ENCODE measurements at regions not wholly inside any gene's neighbourhood (a gene's known extent, or its start where the extent isn't known, plus 50 kb on each side); places are given as distances from the start of the nearest gene placed in this dataset.

- no peak for ATAC-seq
- H3K9me3 Mint-ChIP-seq, result peaks cover 28% of the 10 kb centered on the region
- H3K4me3 Mint-ChIP-seq, result no peak overlapping the region
- POLR2A ChIA-PET, result no interaction called here
- CTCF ChIA-PET, result no interaction called here
- TF ChIP-seq ESRRA (CRISPR knock-in tag; IDR thresholded peaks at IDR 0.05; ENCODE audit: borderline replicate concordance), result no peak
- TF ChIP-seq ZNF138 (CRISPR knock-in tag; conservative IDR thresholded peaks at IDR 0.05), result no peak
- no peak for TF ChIP-seq KAT7 (CRISPR knock-in tag; IDR thresholded peaks at IDR 0.05; ENCODE audit: borderline replicate concordance)
- TF ChIP-seq GTF2I (CRISPR knock-in tag; conservative IDR thresholded peaks at IDR 0.05), result 0 out of 2 replicates have a peak, but pooled peaks have one; percentile 4
- H3K27me3 Mint-ChIP-seq (ENCODE audit: low read depth), result no peaks in the 10 kb centered on the region
- no peak overlapping the region for H3K27ac Mint-ChIP-seq
- DNase-seq (ENCODE audit: low spot score), result no peak
- H3K36me3 Mint-ChIP-seq, result peaks cover 13% of the 10 kb centered on the region
- no peaks in the 10 kb centered on the region for H3K4me1 Mint-ChIP-seq
Measured at GRCh38 chr15:98483575-98484130, 164.7 kb upstream of the IGF1R start.

DNA sequence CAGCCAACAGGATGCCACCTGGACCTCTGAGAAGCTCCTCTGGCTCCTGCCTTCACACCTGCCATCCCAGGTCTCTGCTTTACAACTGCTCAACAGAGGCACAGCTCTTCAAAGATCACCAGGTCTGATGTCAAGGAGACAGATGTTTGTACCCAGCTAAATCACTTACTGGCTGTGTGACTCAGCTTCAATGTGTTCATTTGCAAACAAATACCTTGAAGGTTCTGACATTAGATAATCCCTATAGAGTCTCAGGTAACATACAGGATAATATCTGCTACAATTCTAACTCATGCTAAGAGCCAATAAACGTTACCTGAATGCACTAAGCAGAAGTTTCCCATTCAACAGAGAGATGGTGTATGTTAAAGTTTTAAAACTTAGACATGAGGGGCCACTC lies 163.4 kb upstream of the IGF1R start:
- CTCF ChIA-PET, result no interaction called here
- Mint-ChIP-seq H3K4me1 (no peaks in the 10 kb centered on the region), H3K27ac (no peak overlapping the region), H3K9me3 (peaks cover 19% of the 10 kb centered on the region), H3K4me3 (no peak overlapping the region), H3K27me3 (ENCODE audit: low read depth) (no peaks in the 10 kb centered on the region), H3K36me3 (peaks cover 13% of the 10 kb centered on the region)
- ATAC-seq (no peak), DNase-seq (ENCODE audit: low spot score) (no peak)
- POLR2A ChIA-PET, result no interaction called here
- no peak for TF ChIP-seq PRRX2 (CRISPR knock-in tag; IDR thresholded peaks at IDR 0.05)
- no peak for TF ChIP-seq ATF6 (CRISPR knock-in tag; IDR thresholded peaks at IDR 0.05)
- TF ChIP-seq ZNF317 (CRISPR knock-in tag; IDR thresholded peaks at IDR 0.05; ENCODE audit: borderline replicate concordance, low read depth), result no peak
- no peak for TF ChIP-seq ZNF416 (CRISPR knock-in tag; IDR thresholded peaks at IDR 0.05)
- no peak for TF ChIP-seq ZNF512 (CRISPR knock-in tag; IDR thresholded peaks at IDR 0.05; ENCODE audit: borderline replicate concordance)
- no peak for TF ChIP-seq IRF1 (CRISPR knock-in tag; IDR thresholded peaks at IDR 0.05)
- TF ChIP-seq, protein P1, sequence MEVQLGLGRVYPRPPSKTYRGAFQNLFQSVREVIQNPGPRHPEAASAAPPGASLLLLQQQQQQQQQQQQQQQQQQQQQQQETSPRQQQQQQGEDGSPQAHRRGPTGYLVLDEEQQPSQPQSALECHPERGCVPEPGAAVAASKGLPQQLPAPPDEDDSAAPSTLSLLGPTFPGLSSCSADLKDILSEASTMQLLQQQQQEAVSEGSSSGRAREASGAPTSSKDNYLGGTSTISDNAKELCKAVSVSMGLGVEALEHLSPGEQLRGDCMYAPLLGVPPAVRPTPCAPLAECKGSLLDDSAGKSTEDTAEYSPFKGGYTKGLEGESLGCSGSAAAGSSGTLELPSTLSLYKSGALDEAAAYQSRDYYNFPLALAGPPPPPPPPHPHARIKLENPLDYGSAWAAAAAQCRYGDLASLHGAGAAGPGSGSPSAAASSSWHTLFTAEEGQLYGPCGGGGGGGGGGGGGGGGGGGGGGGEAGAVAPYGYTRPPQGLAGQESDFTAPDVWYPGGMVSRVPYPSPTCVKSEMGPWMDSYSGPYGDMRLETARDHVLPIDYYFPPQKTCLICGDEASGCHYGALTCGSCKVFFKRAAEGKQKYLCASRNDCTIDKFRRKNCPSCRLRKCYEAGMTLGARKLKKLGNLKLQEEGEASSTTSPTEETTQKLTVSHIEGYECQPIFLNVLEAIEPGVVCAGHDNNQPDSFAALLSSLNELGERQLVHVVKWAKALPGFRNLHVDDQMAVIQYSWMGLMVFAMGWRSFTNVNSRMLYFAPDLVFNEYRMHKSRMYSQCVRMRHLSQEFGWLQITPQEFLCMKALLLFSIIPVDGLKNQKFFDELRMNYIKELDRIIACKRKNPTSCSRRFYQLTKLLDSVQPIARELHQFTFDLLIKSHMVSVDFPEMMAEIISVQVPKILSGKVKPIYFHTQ (CRISPR knock-in tag; IDR thresholded peaks at IDR 0.05), result no peak
- no peak for TF ChIP-seq ARID4B (CRISPR knock-in tag; IDR thresholded peaks at IDR 0.05; ENCODE audit: borderline replicate concordance)
- TF ChIP-seq NFE2L1 (CRISPR knock-in tag; IDR thresholded peaks at IDR 0.05), result no peak
- no peak for TF ChIP-seq SOX15 (CRISPR knock-in tag; IDR thresholded peaks at IDR 0.05)
- TF ChIP-seq ERG (CRISPR knock-in tag; IDR thresholded peaks at IDR 0.05), result no peak
- TF ChIP-seq, protein P2, sequence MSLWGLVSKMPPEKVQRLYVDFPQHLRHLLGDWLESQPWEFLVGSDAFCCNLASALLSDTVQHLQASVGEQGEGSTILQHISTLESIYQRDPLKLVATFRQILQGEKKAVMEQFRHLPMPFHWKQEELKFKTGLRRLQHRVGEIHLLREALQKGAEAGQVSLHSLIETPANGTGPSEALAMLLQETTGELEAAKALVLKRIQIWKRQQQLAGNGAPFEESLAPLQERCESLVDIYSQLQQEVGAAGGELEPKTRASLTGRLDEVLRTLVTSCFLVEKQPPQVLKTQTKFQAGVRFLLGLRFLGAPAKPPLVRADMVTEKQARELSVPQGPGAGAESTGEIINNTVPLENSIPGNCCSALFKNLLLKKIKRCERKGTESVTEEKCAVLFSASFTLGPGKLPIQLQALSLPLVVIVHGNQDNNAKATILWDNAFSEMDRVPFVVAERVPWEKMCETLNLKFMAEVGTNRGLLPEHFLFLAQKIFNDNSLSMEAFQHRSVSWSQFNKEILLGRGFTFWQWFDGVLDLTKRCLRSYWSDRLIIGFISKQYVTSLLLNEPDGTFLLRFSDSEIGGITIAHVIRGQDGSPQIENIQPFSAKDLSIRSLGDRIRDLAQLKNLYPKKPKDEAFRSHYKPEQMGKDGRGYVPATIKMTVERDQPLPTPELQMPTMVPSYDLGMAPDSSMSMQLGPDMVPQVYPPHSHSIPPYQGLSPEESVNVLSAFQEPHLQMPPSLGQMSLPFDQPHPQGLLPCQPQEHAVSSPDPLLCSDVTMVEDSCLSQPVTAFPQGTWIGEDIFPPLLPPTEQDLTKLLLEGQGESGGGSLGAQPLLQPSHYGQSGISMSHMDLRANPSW (CRISPR knock-in tag; conservative IDR thresholded peaks at IDR 0.05; ENCODE audit: low read depth), result no peak
- no peak for TF ChIP-seq GTF2I (CRISPR knock-in tag; conservative IDR thresholded peaks at IDR 0.05)
- TF ChIP-seq, protein P3, sequence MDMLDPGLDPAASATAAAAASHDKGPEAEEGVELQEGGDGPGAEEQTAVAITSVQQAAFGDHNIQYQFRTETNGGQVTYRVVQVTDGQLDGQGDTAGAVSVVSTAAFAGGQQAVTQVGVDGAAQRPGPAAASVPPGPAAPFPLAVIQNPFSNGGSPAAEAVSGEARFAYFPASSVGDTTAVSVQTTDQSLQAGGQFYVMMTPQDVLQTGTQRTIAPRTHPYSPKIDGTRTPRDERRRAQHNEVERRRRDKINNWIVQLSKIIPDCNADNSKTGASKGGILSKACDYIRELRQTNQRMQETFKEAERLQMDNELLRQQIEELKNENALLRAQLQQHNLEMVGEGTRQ (CRISPR knock-in tag; IDR thresholded peaks at IDR 0.05), result no peak
- TF ChIP-seq ATF1 (CRISPR knock-in tag; IDR thresholded peaks at IDR 0.05), result no peak

Data from WTC11 (cell line).